Eye (tissue), 1 donor: ENCODE measurements at regions not wholly inside any gene's neighbourhood (a gene's known extent, or its start where the extent isn't known, plus 50 kb on each side); places are given as distances from the start of the nearest gene placed in this dataset.
"Not testable (repeated sequence)": the region's sequence is repeated elsewhere in the genome, so short reads cannot be mapped to it uniquely, and the experiment has no call there.

ENCODE experiments used
- DNase-seq: peaks from one replicate; pipeline ENCODE4 v3.0.0-alpha.2; 2015

GRCh38 chr6:146943664-146944063 lies 260.6 kb upstream of the STXBP5 start:
- no peak for DNase-seq

GRCh38 chr6:146944077-146944476 lies 260.1 kb upstream of the STXBP5 start:
- no peak for DNase-seq

GRCh38 chr6:146944809-146945208 lies 259.4 kb upstream of the STXBP5 start:
- no peak for DNase-seq

GRCh38 chr6:146946559-146946958 lies 257.7 kb upstream of the STXBP5 start:
- DNase-seq = no peak

- DNase-seq = no peak
Observed at GRCh38 chr6:146948790-146949342, 255.4 kb upstream of the STXBP5 start.

GRCh38 chr6:146949425-146949824 lies 254.8 kb upstream of the STXBP5 start:
- DNase-seq = no peak

GRCh38 chr6:146950351-146950835 lies 253.8 kb upstream of the STXBP5 start:
- DNase-seq = no peak

- DNase-seq = no peak
Observed at GRCh38 chr6:146955570-146955969, 248.6 kb upstream of the STXBP5 start.

- no peak for DNase-seq
Observed at GRCh38 chr6:146957181-146958093, 246.8 kb upstream of the STXBP5 start.

- no peak for DNase-seq
Observed at GRCh38 chr6:146961831-146962230, 242.4 kb upstream of the STXBP5 start.

- DNase-seq = no peak
Observed at GRCh38 chr6:146962329-146962728, 241.9 kb upstream of the STXBP5 start.

- DNase-seq = no peak
Observed at GRCh38 chr6:146965110-146965689, 239.0 kb upstream of the STXBP5 start.

- DNase-seq = peak; percentile 65
Observed at GRCh38 chr6:146968041-146968760, 236.0 kb upstream of the STXBP5 start.

GRCh38 chr6:146972546-146972945 lies 231.7 kb upstream of the STXBP5 start:
- no peak for DNase-seq

GRCh38 chr6:146974351-146974750 lies 229.9 kb upstream of the STXBP5 start:
- no peak for DNase-seq

- no peak for DNase-seq
Observed at GRCh38 chr6:146975093-146975492, 229.1 kb upstream of the STXBP5 start.

GRCh38 chr6:146980900-146981329 lies 223.3 kb upstream of the STXBP5 start:
- DNase-seq = no peak

GRCh38 chr6:146981981-146982380 lies 222.2 kb upstream of the STXBP5 start:
- no peak for DNase-seq

GRCh38 chr6:146984251-146984924 lies 219.8 kb upstream of the STXBP5 start:
- no peak for DNase-seq

- DNase-seq = no peak
Observed at GRCh38 chr6:146985111-146985510, 219.1 kb upstream of the STXBP5 start.

- no peak for DNase-seq
Observed at GRCh38 chr6:146985966-146986365, 218.3 kb upstream of the STXBP5 start.

GRCh38 chr6:146987938-146988337 lies 216.3 kb upstream of the STXBP5 start:
- DNase-seq = not testable (repeated sequence)

- no peak for DNase-seq
Observed at GRCh38 chr6:146989860-146990259, 214.4 kb upstream of the STXBP5 start.
